Upper lobe of left lung (tissue), 4 donors: ENCODE measurements at regions not wholly inside any gene's neighbourhood (a gene's known extent, or its start where the extent isn't known, plus 50 kb on each side); places are given as distances from the start of the nearest gene placed in this dataset.

Experiments
- CTCF ChIP-seq, 6 experiments: fragments of 450-650 bp in 4 of 6; fragments of 200-600 bp in 2 of 6; sonication (generic) in 2 of 6; IDR thresholded peaks; one replicate each; pipeline ENCODE4 v1.5.1; 2016 to 2019; ENCODE audit warnings: antibody characterized with exemption in 6 of 6
- EP300 ChIP-seq, 4 donors: sonication (generic); formaldehyde crosslinking; IDR thresholded peaks; one replicate each; pipeline ENCODE4 v1.5.1; 2017; ENCODE audit warnings: antibody characterized with exemption in 4 of 4, control low read depth in 2 of 4
- POLR2A ChIP-seq, 4 donors: fragments of 450-650 bp; IDR thresholded peaks; one replicate each; pipeline ENCODE4 v1.5.1; 2016 to 2017; ENCODE audit warnings: antibody characterized with exemption in 4 of 4, mild to moderate bottlenecking in 2 of 4
- POLR2AphosphoS5 ChIP-seq, 2 donors: sonication (generic); formaldehyde crosslinking; IDR thresholded peaks; one replicate each; pipeline ENCODE4 v1.5.1; 2017; ENCODE audit warnings: antibody characterized with exemption in 2 of 2

- TF ChIP-seq POLR2A (IDR thresholded peaks at IDR 0.05) (no peak), EP300 (IDR thresholded peaks at IDR 0.05) (no peak), CTCF (IDR thresholded peaks at IDR 0.05) (no peak), POLR2AphosphoS5 (IDR thresholded peaks at IDR 0.05) (no peak)
These were observed 54.8 kb downstream of the TEX51 start for GRCh38 chr2:126953483-126953882.
